Stimulated activated naive CD8-positive, alpha-beta T cell treated with anti-CD3 and anti-CD28 coated beads, Interleukin-15, amount 100 ng/mL, for 72 hours (primary cell): ENCODE measurements at regions not wholly inside any gene's neighbourhood (a gene's known extent, or its start where the extent isn't known, plus 50 kb on each side); places are given as distances from the start of the nearest gene placed in this dataset.

ENCODE experiments used
- ATAC-seq: fragments of 150-1000 bp; cut with Tn5 transposase; 2 replicates; pipeline ENCODE4 v1.10.0; 2021; ENCODE audit warnings: mild to moderate bottlenecking, moderate library complexity
- DNase-seq, 2 donors: peaks; one replicate each; pipeline ENCODE4 v3.0.0; 2021 to 2022
- H3K27ac Mint-ChIP-seq, 2 donors: one replicate each; pipeline ENCODE4 v1.8.0; 2022; ENCODE audit warnings: mild to moderate bottlenecking in 2 of 2, mixed read lengths in 2 of 2, moderate library complexity in 2 of 2
- H3K27me3 Mint-ChIP-seq: one replicate; pipeline ENCODE4 v1.8.0; 2022; ENCODE audit warnings: mixed read lengths
- H3K4me1 Mint-ChIP-seq: one replicate; pipeline ENCODE4 v1.8.0; 2022; ENCODE audit warnings: mild to moderate bottlenecking, mixed read lengths
- H3K4me3 Mint-ChIP-seq, 2 donors: one replicate each; pipeline ENCODE4 v1.8.0; 2022; ENCODE audit warnings: mild to moderate bottlenecking in 2 of 2, mixed read lengths in 2 of 2, moderate library complexity in 1 of 2
- H3K9me3 Mint-ChIP-seq, 2 donors: one replicate each; pipeline ENCODE4 v1.8.0; 2022; ENCODE audit warnings: mixed read lengths in 2 of 2

DNA sequence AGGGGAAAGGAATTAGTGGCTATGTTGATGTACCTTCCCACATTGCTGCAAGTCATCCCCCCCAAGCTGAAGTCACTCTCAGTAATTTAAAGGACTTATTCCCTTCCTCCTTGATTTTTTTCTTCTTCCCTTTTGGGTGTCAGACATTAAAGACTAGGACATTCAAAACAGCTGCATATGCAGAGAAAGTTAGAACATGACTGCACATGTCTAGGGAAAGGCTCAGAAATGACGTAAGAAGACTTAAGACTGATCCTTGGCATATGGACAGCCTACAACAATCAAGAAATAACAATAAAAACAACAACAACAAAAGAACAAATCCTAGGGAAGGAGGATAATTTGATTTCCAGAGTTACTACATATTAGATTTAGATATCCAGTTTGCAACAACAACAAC is 997.5 kb downstream of the TLE4 start:
- no peak for ATAC-seq
- no peak overlapping the region for H3K27ac Mint-ChIP-seq

DNA sequence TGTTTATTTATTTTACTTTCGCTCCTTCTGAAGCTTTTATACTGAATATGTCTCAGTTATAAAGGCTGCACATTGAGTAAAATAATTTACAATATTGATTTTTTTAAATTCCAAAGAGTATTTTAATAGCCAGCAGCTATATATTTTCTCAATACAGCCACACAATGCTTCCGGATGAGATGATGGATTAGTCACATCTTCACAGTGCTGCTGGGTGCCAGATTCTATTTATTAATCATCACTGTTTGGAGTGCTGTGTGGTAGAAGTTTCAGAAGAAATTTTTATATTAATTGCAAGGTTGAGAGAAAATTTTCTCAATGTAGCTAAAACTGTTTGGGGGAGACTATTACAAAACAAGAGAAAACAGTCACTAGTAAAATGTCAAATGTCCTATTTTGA is 989.8 kb downstream of the TLE4 start:
- Mint-ChIP-seq H3K27me3 (no peaks in the 10 kb centered on the region), H3K27ac (no peak overlapping the region), H3K4me3 (no peak overlapping the region), H3K9me3 (peaks cover 6 to 19% of the 10 kb centered on the region in 2 donors), H3K4me1 (no peaks in the 10 kb centered on the region)
- ATAC-seq = no peak
- no peak for DNase-seq

More for the DNA sequence above, 997.5 kb downstream of the TLE4 start:
- no peak for DNase-seq
- Mint-ChIP-seq H3K4me1 (no peaks in the 10 kb centered on the region), H3K4me3 (no peak overlapping the region), H3K27me3 (no peaks in the 10 kb centered on the region), H3K9me3 (peaks cover 24 to 36% of the 10 kb centered on the region in 2 donors)

DNA sequence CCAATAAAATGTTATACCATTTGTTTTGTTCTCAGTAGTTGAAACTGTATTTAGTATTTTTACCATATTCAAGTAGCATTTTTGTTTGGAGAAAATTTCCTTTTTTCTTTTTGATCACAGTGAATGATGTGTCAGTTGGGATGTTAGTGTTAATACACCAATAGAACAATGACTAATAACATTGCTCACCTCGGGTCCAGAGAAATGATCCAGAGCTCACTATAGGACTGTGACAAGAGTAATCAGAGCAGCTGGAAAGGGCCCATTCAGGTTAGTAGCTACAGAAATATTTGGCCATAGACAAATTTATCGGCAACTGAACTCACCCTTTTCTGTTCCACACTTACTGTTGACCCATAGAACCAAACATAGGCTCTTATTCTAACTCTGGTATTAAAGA is 989.2 kb downstream of the TLE4 start:
- ATAC-seq (no peak), DNase-seq (no peak)
- peaks cover 6 to 19% of the 10 kb centered on the region in 2 donors for H3K9me3 Mint-ChIP-seq
- no peak overlapping the region for H3K27ac Mint-ChIP-seq
- no peaks in the 10 kb centered on the region for H3K27me3 Mint-ChIP-seq
- no peak overlapping the region for H3K4me3 Mint-ChIP-seq
- H3K4me1 Mint-ChIP-seq = no peaks in the 10 kb centered on the region

DNA sequence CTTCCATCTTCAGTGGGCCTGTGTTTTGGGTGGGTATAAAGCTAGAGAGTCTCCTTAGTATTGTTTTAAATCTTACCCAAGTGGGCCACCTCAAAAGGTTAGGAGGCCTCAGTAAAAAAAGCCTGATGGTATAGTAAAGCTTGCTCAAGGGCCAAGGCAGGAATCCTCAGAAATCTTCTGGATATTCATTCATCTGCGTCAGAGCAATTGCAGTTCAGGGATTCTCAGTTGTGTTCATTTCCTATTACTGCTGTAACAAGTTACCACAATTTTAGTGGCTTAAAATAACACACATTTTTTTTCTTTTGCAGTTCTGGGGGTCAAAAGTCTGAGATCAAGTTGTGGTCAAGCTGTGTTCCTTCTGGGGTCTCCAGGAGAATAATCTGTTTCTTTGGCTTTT is 985.5 kb downstream of the TLE4 start:
- DNase-seq (no peak), ATAC-seq (no peak)
- H3K27me3 Mint-ChIP-seq = no peaks in the 10 kb centered on the region
- no peak overlapping the region for H3K4me3 Mint-ChIP-seq
- no peaks in the 10 kb centered on the region for H3K4me1 Mint-ChIP-seq
- H3K27ac Mint-ChIP-seq = no peak overlapping the region
- peaks cover 0 to 12% of the 10 kb centered on the region in 2 donors for H3K9me3 Mint-ChIP-seq

DNA sequence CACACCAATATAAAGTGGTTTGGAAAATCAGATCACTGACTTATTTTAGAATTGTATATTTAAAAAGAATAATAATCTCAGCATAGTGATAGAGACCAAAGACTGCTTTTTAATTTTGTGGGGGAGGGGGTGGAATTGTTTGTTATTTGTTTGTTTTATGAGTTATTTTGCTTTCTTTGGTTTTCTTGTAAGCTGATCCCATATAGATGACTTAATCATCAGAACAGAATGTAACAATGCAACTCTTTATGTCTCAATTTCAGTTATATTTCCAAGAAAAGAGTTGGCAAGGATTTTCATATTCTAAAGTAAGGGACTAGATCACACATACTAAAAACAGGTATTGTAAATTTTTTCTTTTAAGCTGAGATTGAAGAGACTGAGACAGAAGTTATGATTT is 984.9 kb downstream of the TLE4 start:
- H3K27ac Mint-ChIP-seq = no peak overlapping the region
- peaks cover 0 to 12% of the 10 kb centered on the region in 2 donors for H3K9me3 Mint-ChIP-seq
- DNase-seq (no peak), ATAC-seq (no peak)
- H3K27me3 Mint-ChIP-seq = no peaks in the 10 kb centered on the region
- H3K4me1 Mint-ChIP-seq = no peaks in the 10 kb centered on the region
- H3K4me3 Mint-ChIP-seq = no peak overlapping the region

DNA sequence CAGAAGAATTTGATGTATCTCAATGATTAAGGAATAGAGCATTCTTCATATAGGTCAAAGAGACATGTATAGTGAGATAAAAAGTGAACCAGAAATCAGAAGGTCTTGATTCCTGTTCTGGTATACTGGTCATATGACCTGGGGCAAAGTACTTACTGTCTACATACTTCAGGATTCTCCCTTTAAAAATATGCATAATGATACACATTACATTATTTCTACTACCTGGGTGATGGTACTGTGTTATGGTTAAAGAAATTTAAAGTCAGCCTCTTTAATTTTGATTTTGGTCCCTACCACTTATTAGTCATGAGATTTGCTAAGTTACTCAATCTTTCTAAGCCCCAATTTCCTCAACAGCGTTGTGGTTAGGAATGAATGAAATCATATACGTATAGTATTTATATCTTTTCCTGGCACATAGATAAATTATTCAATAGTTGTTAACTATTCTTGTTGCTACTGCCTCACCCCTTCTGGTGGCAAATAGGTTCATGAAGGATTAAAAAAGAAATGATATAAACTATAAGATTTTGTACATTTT is 984.1 kb downstream of the TLE4 start:
- Mint-ChIP-seq H3K27ac (no peak overlapping the region), H3K4me3 (no peak overlapping the region), H3K4me1 (no peaks in the 10 kb centered on the region), H3K9me3 (peaks cover 0 to 12% of the 10 kb centered on the region in 2 donors), H3K27me3 (no peaks in the 10 kb centered on the region)
- DNase-seq = no peak
- ATAC-seq = no peak

DNA sequence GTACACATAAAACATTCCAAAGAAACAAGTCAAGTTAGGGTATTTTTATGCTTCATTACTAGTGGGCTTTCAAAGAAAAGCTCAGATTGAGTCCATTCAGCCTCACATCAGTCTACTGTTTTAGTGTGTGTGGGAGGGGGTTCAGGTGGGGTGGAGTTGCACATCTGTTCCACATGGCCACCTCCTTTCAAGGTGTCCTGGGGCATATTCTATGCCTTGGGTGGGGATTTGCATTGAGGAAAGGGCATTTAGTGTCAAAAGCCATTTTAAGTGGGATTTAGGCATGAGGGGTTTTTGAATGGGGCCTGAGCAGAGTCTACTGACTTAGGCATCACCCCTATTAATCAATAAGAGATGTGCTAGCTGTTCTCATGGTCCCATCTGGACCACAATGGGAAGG is 983.1 kb downstream of the TLE4 start:
- peaks cover 0 to 12% of the 10 kb centered on the region in 2 donors for H3K9me3 Mint-ChIP-seq
- ATAC-seq = no peak

DNA sequence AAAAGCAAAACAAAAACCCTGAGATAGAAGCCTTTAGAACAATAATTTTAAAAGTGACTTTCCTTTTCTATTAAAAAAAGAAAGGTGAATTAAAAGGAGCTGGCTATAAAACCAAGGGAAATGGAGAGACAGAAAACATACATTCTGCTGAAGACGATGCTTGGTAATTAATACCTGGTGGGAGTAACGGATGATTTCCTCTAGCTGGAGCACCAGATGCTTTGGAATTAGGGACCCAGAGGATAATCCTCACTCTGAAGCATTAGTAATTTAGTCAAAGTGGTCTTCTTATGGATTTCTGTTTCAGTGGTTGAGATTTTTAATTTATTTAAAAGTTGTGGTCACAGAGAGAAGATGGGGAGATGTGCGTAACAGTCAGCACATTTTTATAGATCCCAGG is 982.5 kb downstream of the TLE4 start:
- Mint-ChIP-seq H3K9me3 (peaks cover 0 to 12% of the 10 kb centered on the region in 2 donors), H3K27me3 (no peaks in the 10 kb centered on the region), H3K4me3 (no peak overlapping the region), H3K4me1 (no peaks in the 10 kb centered on the region), H3K27ac (no peak overlapping the region)
- ATAC-seq (no peak), DNase-seq (no peak)

More for the DNA sequence above, 983.1 kb downstream of the TLE4 start:
- no peak overlapping the region for H3K27ac Mint-ChIP-seq
- DNase-seq = no peak
- no peaks in the 10 kb centered on the region for H3K4me1 Mint-ChIP-seq
- no peak overlapping the region for H3K4me3 Mint-ChIP-seq
- H3K27me3 Mint-ChIP-seq = no peaks in the 10 kb centered on the region

DNA sequence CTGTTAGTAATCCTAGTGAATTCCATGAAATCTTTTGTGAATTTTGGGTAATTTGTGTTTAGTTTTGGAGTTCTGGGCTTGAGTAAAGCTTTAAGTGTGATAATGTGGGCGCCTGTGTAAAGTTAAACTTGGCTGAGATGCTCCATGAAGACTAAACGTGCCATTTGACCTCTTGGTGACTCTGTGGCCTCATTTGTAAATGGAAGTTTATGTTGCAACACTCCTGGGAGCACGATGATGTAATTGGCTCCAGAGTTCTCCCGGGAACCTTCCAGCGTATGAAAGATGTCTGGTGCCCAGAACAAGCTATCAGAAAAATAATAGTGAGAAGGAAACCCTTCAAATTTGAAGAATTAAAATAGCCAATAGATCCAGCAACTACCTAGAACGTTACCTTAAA is 981.2 kb downstream of the TLE4 start:
- Mint-ChIP-seq H3K4me1 (no peaks in the 10 kb centered on the region), H3K4me3 (no peak overlapping the region), H3K27me3 (no peaks in the 10 kb centered on the region), H3K9me3 (peaks cover 0 to 18% of the 10 kb centered on the region in 2 donors), H3K27ac (no peak overlapping the region)
- ATAC-seq (no peak), DNase-seq (no peak)

DNA sequence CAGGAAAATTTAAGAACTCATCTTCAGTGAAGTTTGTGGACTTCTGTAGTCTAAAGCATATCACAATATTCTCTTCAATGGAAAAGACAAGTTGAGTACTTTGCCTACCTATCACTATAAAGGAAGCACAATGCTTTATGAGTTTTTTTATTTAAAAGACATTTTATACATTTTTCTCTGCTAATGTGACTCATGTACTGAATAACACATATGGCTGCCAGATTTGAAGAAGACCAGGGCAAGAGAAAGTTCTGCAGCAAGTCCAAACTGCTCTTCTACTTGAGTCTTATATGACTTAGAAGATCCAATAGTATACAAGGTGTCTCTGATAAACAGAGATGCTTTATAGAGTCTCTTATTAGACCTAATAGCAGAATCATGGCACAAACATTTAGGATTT is 978.4 kb downstream of the TLE4 start:
- H3K4me3 Mint-ChIP-seq = no peak overlapping the region
- H3K4me1 Mint-ChIP-seq = no peaks in the 10 kb centered on the region
- peaks cover 6% of the 10 kb centered on the region in 2 donors for H3K9me3 Mint-ChIP-seq

DNA sequence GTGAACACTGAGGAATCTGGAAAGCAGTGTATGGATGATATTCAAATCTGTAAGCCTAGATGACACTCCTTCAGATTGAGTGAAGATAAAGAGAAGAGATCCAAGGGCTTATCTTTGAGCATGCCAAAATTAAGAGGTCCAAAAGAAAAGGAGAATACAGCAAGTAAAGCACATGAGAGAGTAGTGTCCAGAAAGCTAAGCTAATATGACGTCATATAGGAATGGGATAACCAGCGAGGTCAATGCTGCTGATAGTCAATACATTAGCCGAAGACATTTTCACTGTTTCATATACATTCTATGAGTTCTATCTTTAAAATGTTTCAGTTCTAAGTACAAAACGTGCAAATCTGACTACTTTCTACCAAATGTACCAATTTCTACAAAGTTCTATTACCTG is 975.8 kb downstream of the TLE4 start:
- ATAC-seq (no peak), DNase-seq (no peak)
- H3K27me3 Mint-ChIP-seq = no peaks in the 10 kb centered on the region
- no peak overlapping the region for H3K4me3 Mint-ChIP-seq
- peaks cover 6% of the 10 kb centered on the region in 2 donors for H3K9me3 Mint-ChIP-seq
- H3K4me1 Mint-ChIP-seq = no peaks in the 10 kb centered on the region
- H3K27ac Mint-ChIP-seq = no peak overlapping the region

More for the DNA sequence above, 978.4 kb downstream of the TLE4 start:
- H3K27me3 Mint-ChIP-seq = no peaks in the 10 kb centered on the region
- H3K27ac Mint-ChIP-seq = no peak overlapping the region
- ATAC-seq (no peak), DNase-seq (no peak)

DNA sequence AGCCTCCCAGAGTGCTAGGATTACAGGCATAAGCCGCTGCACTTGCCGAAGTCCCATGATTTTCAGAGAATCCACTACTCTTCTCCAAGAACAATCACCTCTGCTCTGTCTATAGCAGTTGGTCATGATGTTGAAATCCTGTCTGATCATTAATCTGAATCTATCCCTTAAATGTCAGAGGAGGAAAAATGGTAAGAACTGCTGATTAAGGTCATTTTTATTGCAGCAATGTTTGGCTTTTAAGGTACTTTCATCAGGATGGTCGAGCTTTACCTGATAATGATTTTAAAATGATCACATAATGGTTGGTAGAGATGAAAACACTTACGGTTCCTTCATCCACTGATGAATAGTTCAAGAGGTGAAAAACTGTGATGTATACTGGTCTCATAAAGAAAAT is 968.6 kb downstream of the TLE4 start:
- Mint-ChIP-seq H3K27ac (no peak overlapping the region), H3K9me3 (peaks cover 0 to 9% of the 10 kb centered on the region in 2 donors), H3K4me1 (no peaks in the 10 kb centered on the region), H3K4me3 (no peak overlapping the region), H3K27me3 (no peaks in the 10 kb centered on the region)
- ATAC-seq (no peak), DNase-seq (no peak)

DNA sequence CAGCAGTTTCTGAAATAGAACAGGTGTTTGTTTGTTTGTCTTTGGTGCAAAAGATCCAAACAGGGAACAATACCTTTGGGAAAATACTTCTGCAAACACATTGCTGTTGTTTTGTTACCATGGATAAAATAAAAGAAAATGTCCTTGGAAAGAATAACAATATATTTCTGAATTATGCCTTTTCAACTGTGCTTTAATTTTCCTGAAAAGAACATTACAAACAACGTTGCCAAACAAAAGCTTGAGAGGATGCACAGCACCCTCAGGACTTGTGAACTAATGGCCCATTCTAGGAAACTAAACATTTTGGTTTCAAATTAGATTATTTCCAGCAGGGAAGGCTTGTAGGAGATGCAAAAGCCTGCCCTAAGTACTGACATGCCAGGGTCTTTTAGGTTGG is 967.2 kb downstream of the TLE4 start:
- H3K4me3 Mint-ChIP-seq = no peak overlapping the region
- no peaks in the 10 kb centered on the region for H3K4me1 Mint-ChIP-seq
- H3K27ac Mint-ChIP-seq = no peak overlapping the region
- no peaks in the 10 kb centered on the region for H3K27me3 Mint-ChIP-seq
- DNase-seq = no peak
- no peak for ATAC-seq
- H3K9me3 Mint-ChIP-seq = peaks cover 10 to 22% of the 10 kb centered on the region in 2 donors

DNA sequence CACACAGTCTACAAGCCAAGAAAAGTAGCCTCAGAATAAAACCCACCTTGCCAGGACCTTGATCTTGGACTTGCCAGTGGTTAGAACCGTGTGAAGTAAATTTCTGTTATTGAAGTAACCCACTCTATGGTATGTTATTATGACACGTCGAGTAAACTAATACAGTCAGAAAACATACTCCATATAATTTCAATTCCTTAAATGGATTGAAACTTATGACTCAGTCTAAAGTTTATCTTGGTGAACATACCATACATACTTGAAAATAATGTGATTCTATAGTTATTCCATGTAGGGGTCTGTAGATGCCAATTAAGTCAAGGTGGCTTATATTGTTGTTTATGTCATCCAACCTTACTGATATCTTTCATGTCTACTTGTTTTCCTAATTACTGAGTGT is 950.7 kb downstream of the TLE4 start:
- no peak for DNase-seq
- H3K27me3 Mint-ChIP-seq = no peaks in the 10 kb centered on the region
- peaks cover 6 to 29% of the 10 kb centered on the region in 2 donors for H3K9me3 Mint-ChIP-seq
- ATAC-seq = no peak
- no peak overlapping the region for H3K27ac Mint-ChIP-seq
- H3K4me1 Mint-ChIP-seq = no peaks in the 10 kb centered on the region
- H3K4me3 Mint-ChIP-seq = no peak overlapping the region

DNA sequence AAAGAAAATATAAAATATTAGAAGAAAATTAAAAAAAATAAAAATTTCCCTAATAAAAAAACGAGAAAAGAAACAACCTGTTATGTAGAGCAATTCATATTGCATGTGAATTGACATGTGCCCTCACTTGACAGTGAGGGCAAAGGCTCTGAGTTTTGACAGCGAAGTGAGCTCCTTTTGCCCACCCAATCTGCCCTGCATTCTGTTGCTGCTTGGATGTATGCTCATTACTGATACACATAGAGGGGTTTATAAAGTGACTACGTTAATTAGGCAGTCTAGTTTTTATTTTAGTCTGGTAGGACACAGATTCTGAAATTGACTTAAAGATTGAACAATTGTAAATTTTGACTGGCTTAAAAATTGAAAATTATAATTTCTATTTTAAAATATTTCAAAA is 949.4 kb downstream of the TLE4 start:
- Mint-ChIP-seq H3K27ac (no peak overlapping the region), H3K4me1 (no peaks in the 10 kb centered on the region), H3K4me3 (no peak overlapping the region), H3K27me3 (no peaks in the 10 kb centered on the region), H3K9me3 (peaks cover 6 to 24% of the 10 kb centered on the region in 2 donors)
- ATAC-seq (no peak), DNase-seq (no peak)

DNA sequence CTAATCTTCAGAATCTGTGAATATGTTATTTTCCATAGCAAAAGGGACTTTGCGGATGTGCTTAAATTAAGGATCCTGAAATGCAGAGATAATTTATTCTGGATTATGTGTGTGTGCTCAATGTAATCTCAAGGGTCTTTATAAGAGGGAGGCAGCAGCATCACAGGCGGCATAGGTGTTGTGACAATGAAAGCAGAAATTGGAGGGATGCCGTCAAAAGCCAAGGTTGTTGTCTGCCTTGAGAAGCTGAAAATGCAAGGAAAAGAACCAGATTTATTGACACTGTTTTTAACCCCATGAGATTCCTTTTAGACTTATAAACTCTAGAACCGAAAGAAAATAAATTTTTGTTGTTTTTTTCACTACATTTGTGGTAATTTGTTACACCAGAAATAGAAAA is 948.5 kb downstream of the TLE4 start:
- H3K4me1 Mint-ChIP-seq = no peaks in the 10 kb centered on the region
- peaks cover 6 to 22% of the 10 kb centered on the region in 2 donors for H3K9me3 Mint-ChIP-seq
- H3K27me3 Mint-ChIP-seq = no peaks in the 10 kb centered on the region
- no peak overlapping the region for H3K27ac Mint-ChIP-seq
- H3K4me3 Mint-ChIP-seq = no peak overlapping the region
- ATAC-seq (no peak), DNase-seq (no peak)

DNA sequence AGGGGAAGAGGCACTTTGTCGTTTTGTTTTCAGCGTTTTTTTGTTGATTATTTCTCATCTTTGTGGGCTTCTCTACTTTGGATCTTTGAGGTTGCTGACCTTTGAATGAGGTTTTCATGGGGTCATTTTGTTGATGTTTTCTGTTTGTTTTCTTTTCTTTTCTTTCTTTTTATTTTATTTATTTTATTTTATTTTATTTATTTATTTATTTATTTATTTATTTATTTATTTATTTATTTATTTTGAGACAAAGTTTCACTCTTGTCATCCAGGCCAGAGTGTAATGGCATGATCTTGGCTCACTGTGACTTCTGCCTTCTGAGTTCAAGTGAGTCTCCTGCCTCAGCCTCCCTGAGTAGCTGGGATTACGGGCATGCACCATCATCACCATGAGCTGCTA is 946.7 kb downstream of the TLE4 start:
- no peaks in the 10 kb centered on the region for H3K4me1 Mint-ChIP-seq
- no peaks in the 10 kb centered on the region for H3K27me3 Mint-ChIP-seq
- ATAC-seq = no peak

More for the DNA sequence above, 946.7 kb downstream of the TLE4 start:
- H3K9me3 Mint-ChIP-seq = peaks cover 6 to 22% of the 10 kb centered on the region in 2 donors
- no peak overlapping the region for H3K27ac Mint-ChIP-seq
- no peak for DNase-seq
- no peak overlapping the region for H3K4me3 Mint-ChIP-seq
